Neural cell (in vitro differentiated cells): ENCODE measurements at regions not wholly inside any gene's neighbourhood (a gene's known extent, or its start where the extent isn't known, plus 50 kb on each side); places are given as distances from the start of the nearest gene placed in this dataset.

ENCODE experiments used
- H2AFZ ChIP-seq: fragments of 200-600, 300-800 bp; sonication (generic), shearing (Covaris generic); 2 replicates; pipeline ENCODE4 v1.6.0; 2014; ENCODE audit warnings: low read depth, mild to moderate bottlenecking, antibody characterized with exemption, low read length, moderate library complexity
- H3F3A ChIP-seq: fragments of 200-600 bp; shearing (Covaris generic); 2 replicates; pipeline ENCODE4 v1.6.1; 2016; ENCODE audit warnings: mild to moderate bottlenecking, moderate library complexity, mixed read lengths, antibody characterized with exemption, low read length; ENCODE audit not compliant: insufficient read depth, poor library complexity, severe bottlenecking
- H3K27ac ChIP-seq: fragments of 200-600, 300-800 bp; sonication (generic), shearing (Covaris generic); 2 replicates; pipeline ENCODE4 v1.5.1; 2014; ENCODE audit warnings: mild to moderate bottlenecking, low read length, moderate library complexity
- H3K27me3 ChIP-seq: fragments of 300-800, 200-600 bp; sonication (generic), shearing (Covaris generic); 2 replicates; pipeline ENCODE4 v1.6.0; 2014; ENCODE audit warnings: mild to moderate bottlenecking, low read depth, low read length, moderate library complexity; ENCODE audit not compliant: insufficient read depth
- H3K36me3 ChIP-seq: fragments of 300-800, 200-600 bp; sonication (generic), shearing (Covaris generic); 2 replicates; pipeline ENCODE4 v1.5.1; 2014; ENCODE audit warnings: mild to moderate bottlenecking, antibody characterized with exemption, low read length, moderate library complexity; ENCODE audit not compliant: insufficient read depth
- H3K4me2 ChIP-seq: fragments of 300-800, 200-600 bp; sonication (generic), shearing (Covaris generic); 2 replicates; pipeline ENCODE4 v1.6.0; 2014; ENCODE audit warnings: mild to moderate bottlenecking, low read length
- H3K4me3 ChIP-seq: fragments of 300-800, 200-600 bp; sonication (generic), shearing (Covaris generic); 2 replicates; pipeline ENCODE4 v1.5.1; 2014; ENCODE audit warnings: mild to moderate bottlenecking, low read length, moderate library complexity
- H3K79me2 ChIP-seq: fragments of 200-600 bp; shearing (Covaris generic); replicated peaks from 2 replicates; pipeline ENCODE4 v1.6.0; 2014; ENCODE audit warnings: mild to moderate bottlenecking, low read length, moderate library complexity; ENCODE audit not compliant: insufficient read depth
- H3K9ac ChIP-seq: fragments of 300-800, 200-600 bp; sonication (generic), shearing (Covaris generic); 2 replicates; pipeline ENCODE4 v1.6.1; 2016; ENCODE audit warnings: mild to moderate bottlenecking, low read length, mixed read lengths
- H3K9me2 ChIP-seq: fragments of 200-600 bp; shearing (Covaris generic); 2 replicates; pipeline ENCODE4 v1.6.1; 2016; ENCODE audit warnings: mild to moderate bottlenecking, low read length, mixed read lengths; ENCODE audit not compliant: insufficient read depth
- H3K9me3 ChIP-seq: fragments of 200-600, 300-800 bp; sonication (generic), shearing (Covaris generic); 2 replicates; pipeline ENCODE4 v1.6.1; 2016; ENCODE audit warnings: mild to moderate bottlenecking, mixed run types, low read length, moderate library complexity, mixed read lengths
- H4K20me1 ChIP-seq: fragments of 200-600 bp; shearing (Covaris generic); 2 replicates; pipeline ENCODE4 v1.6.1; 2016; ENCODE audit warnings: mild to moderate bottlenecking, mixed run types; ENCODE audit not compliant: insufficient read depth
- CTCF ChIP-seq: fragments of 450-650 bp; IDR thresholded peaks from 2 replicates; pipeline ENCODE4 v1.5.1; 2014; ENCODE audit warnings: antibody characterized with exemption, mild to moderate bottlenecking, moderate library complexity; ENCODE audit not compliant: poor library complexity, severe bottlenecking
- EP300 ChIP-seq: fragments of 450-650 bp; conservative IDR thresholded peaks from 2 replicates; pipeline ENCODE4 v1.6.1; 2014; ENCODE audit warnings: antibody characterized with exemption, mild to moderate bottlenecking, moderate library complexity; ENCODE audit not compliant: poor library complexity, severe bottlenecking
- EZH2 ChIP-seq: fragments of 200-600, 300-800 bp; shearing (Covaris generic), sonication (generic); IDR thresholded peaks from 2 replicates; pipeline ENCODE4 v1.6.1; 2014; ENCODE audit warnings: antibody characterized with exemption, low read length, borderline replicate concordance, mild to moderate bottlenecking; ENCODE audit not compliant: insufficient read depth, poor library complexity, severe bottlenecking
- MXI1 ChIP-seq: fragments of 450-650 bp; conservative IDR thresholded peaks from 2 replicates; pipeline ENCODE4 v1.6.1; 2014; ENCODE audit warnings: antibody characterized with exemption, mild to moderate bottlenecking; ENCODE audit not compliant: poor library complexity, severe bottlenecking
- POLR2AphosphoS5 ChIP-seq: IDR thresholded peaks from 2 replicates; pipeline ENCODE4 v1.6.1; 2012
- RAD21 ChIP-seq: fragments of 450-650 bp; conservative IDR thresholded peaks from 2 replicates; pipeline ENCODE4 v1.6.1; 2014; ENCODE audit warnings: antibody characterized with exemption, mild to moderate bottlenecking, moderate library complexity
- REST ChIP-seq: IDR thresholded peaks from 2 replicates; pipeline ENCODE4 v1.6.1; 2012; ENCODE audit warnings: borderline replicate concordance
- SMC3 ChIP-seq: fragments of 450-650 bp; conservative IDR thresholded peaks from 2 replicates; pipeline ENCODE4 v1.6.1; 2014; ENCODE audit warnings: antibody characterized with exemption, mild to moderate bottlenecking, moderate library complexity; ENCODE audit not compliant: poor library complexity
- TAF1 ChIP-seq: IDR thresholded peaks from 2 replicates; pipeline ENCODE4 v1.6.1; 2012; ENCODE audit warnings: low read depth

GRCh38 chr3:182323898-182324297 lies 469.4 kb upstream of the ATP11B start:
- H4K20me1 ChIP-seq: no peaks in the 10 kb centered on the region
- H3K79me2 ChIP-seq: no peaks in the 10 kb centered on the region
- no peaks in the 10 kb centered on the region for H3K36me3 ChIP-seq
- no peak overlapping the region for H2AFZ ChIP-seq
- H3K27me3 ChIP-seq: no peaks in the 10 kb centered on the region
- no peak for TF ChIP-seq SMC3
- no peak for TF ChIP-seq POLR2AphosphoS5
- TF ChIP-seq CTCF: no peak
- no peak for TF ChIP-seq EZH2
- TF ChIP-seq REST: no peak
- no peak for TF ChIP-seq RAD21
- no peak for TF ChIP-seq TAF1
- TF ChIP-seq MXI1: no peak
- TF ChIP-seq EP300: no peak
- H3K4me2 ChIP-seq: no peak overlapping the region
- H3K27ac ChIP-seq: no peak overlapping the region
- H3F3A ChIP-seq: no peaks in the 10 kb centered on the region
- no peaks in the 10 kb centered on the region for H3K9me3 ChIP-seq
- H3K9me2 ChIP-seq: no peaks in the 10 kb centered on the region
- H3K4me3 ChIP-seq: no peak overlapping the region
- H3K9ac ChIP-seq: no peak overlapping the region

- no peak for TF ChIP-seq CTCF
- no peak for TF ChIP-seq EP300
- H3K9ac ChIP-seq: no peak overlapping the region
- H3K9me2 ChIP-seq: no peaks in the 10 kb centered on the region
- H3K36me3 ChIP-seq: no peaks in the 10 kb centered on the region
- H3K27ac ChIP-seq: no peak overlapping the region
- H3K27me3 ChIP-seq: no peaks in the 10 kb centered on the region
- no peaks in the 10 kb centered on the region for H4K20me1 ChIP-seq
- H3K4me2 ChIP-seq: no peak overlapping the region
- H3F3A ChIP-seq: no peaks in the 10 kb centered on the region
- H3K4me3 ChIP-seq: no peak overlapping the region
- H3K79me2 ChIP-seq: no peaks in the 10 kb centered on the region
- no peaks in the 10 kb centered on the region for H3K9me3 ChIP-seq
- no peak overlapping the region for H2AFZ ChIP-seq
Measured at GRCh38 chr3:182325213-182325950, 467.9 kb upstream of the ATP11B start.
